Neuronal stem cell (in vitro differentiated cells): ENCODE measurements at regions not wholly inside any gene's neighbourhood (a gene's known extent, or its start where the extent isn't known, plus 50 kb on each side); places are given as distances from the start of the nearest gene placed in this dataset.

Source experiments
- DNase-seq: peaks from one replicate; pipeline ENCODE4 v3.0.0-alpha.2; 2013; ENCODE audit warnings: low spot score
- H2AFZ ChIP-seq: one replicate; pipeline ENCODE4 v1.6.1; 2013; ENCODE audit warnings: mild to moderate bottlenecking, low read length, inconsistent platforms
- H2AK5ac ChIP-seq: 2 replicates; pipeline ENCODE4 v1.6.1; 2013; ENCODE audit warnings: low read depth, mild to moderate bottlenecking, inconsistent platforms, low read length, moderate library complexity, mixed read lengths
- H2BK120ac ChIP-seq: 2 replicates; pipeline ENCODE4 v1.6.1; 2013; ENCODE audit warnings: low read depth, mild to moderate bottlenecking, inconsistent platforms, low read length, moderate library complexity, mixed read lengths
- H2BK12ac ChIP-seq: one replicate; pipeline ENCODE4 v1.6.1; 2013; ENCODE audit warnings: low read length, inconsistent platforms
- H2BK15ac ChIP-seq: 2 replicates; pipeline ENCODE4 v1.6.1; 2013; ENCODE audit warnings: mild to moderate bottlenecking, low read length, inconsistent platforms, mixed read lengths
- H2BK5ac ChIP-seq: one replicate; pipeline ENCODE4 v1.6.1; 2013; ENCODE audit warnings: inconsistent platforms, mild to moderate bottlenecking, low read length, moderate library complexity
- H3K14ac ChIP-seq: one replicate; pipeline ENCODE4 v1.6.1; 2013; ENCODE audit warnings: low read length, inconsistent platforms
- H3K18ac ChIP-seq: 2 replicates; pipeline ENCODE4 v1.6.1; 2013; ENCODE audit warnings: low read length, inconsistent platforms
- H3K23ac ChIP-seq: 2 replicates; pipeline ENCODE4 v1.6.1; 2013; ENCODE audit warnings: low read depth, mild to moderate bottlenecking, mixed read lengths, low read length, inconsistent platforms; ENCODE audit not compliant: poor library complexity
- H3K27ac ChIP-seq: replicated peaks from 3 replicates; pipeline ENCODE4 v1.5.1; 2013; ENCODE audit warnings: low read length, inconsistent platforms
- H3K27me3 ChIP-seq, 3 experiments: 2 replicates each; pipeline ENCODE4 v1.6.1; 2013; ENCODE audit warnings: low read length in 3 of 3, mild to moderate bottlenecking in 2 of 3, inconsistent platforms in 1 of 3, low read depth in 1 of 3, mixed read lengths in 1 of 3, moderate library complexity in 1 of 3; ENCODE audit not compliant: control insufficient read depth in 3 of 3, insufficient read depth in 3 of 3
- H3K36me3 ChIP-seq, 2 donors: replicated peaks in 1 of 2; 2 replicates each; pipeline ENCODE4 v1.6.1; 2013; ENCODE audit warnings: low read length in 2 of 2; ENCODE audit not compliant: control insufficient read depth in 2 of 2, insufficient read depth in 2 of 2
- H3K4ac ChIP-seq: 2 replicates; pipeline ENCODE4 v1.6.1; 2013; ENCODE audit warnings: inconsistent platforms, mild to moderate bottlenecking, low read length, moderate library complexity
- H3K4me1 ChIP-seq, 2 donors: 1 replicate in 1 of 2; 2 replicates in 1 of 2; pipeline ENCODE4 v1.6.1; 2013; ENCODE audit warnings: low read length in 2 of 2, low read depth in 1 of 2; ENCODE audit not compliant: control insufficient read depth in 2 of 2, insufficient read depth in 1 of 2
- H3K4me2 ChIP-seq: one replicate; pipeline ENCODE4 v1.6.1; 2013; ENCODE audit warnings: mild to moderate bottlenecking, low read length, inconsistent platforms; ENCODE audit not compliant: insufficient read depth, poor library complexity, severe bottlenecking
- H3K4me3 ChIP-seq, 2 donors: 2 replicates each; pipeline ENCODE4 v1.5.1; 2013; ENCODE audit warnings: low read length in 2 of 2, mild to moderate bottlenecking in 2 of 2, inconsistent platforms in 1 of 2, moderate library complexity in 1 of 2
- H3K79me1 ChIP-seq: one replicate; pipeline ENCODE4 v1.6.1; 2013; ENCODE audit warnings: low read depth, mild to moderate bottlenecking, inconsistent platforms, low read length, moderate library complexity
- H3K9ac ChIP-seq: one replicate; pipeline ENCODE4 v1.6.1; 2013; ENCODE audit warnings: mild to moderate bottlenecking, low read depth, low read length, inconsistent platforms; ENCODE audit not compliant: poor library complexity
- H3K9me3 ChIP-seq, 2 donors: replicated peaks in 1 of 2; 2 replicates each; pipeline versions ENCODE3 to v1.6.1; 2013; ENCODE audit warnings: low read length in 2 of 2, mild to moderate bottlenecking in 2 of 2, inconsistent platforms in 1 of 2, low read depth in 1 of 2, mixed read lengths in 1 of 2, moderate library complexity in 1 of 2; ENCODE audit not compliant: control insufficient read depth in 2 of 2, insufficient read depth in 1 of 2
- H4K8ac ChIP-seq: one replicate; pipeline ENCODE4 v1.6.1; 2013; ENCODE audit warnings: low read depth, mild to moderate bottlenecking, inconsistent platforms, low read length, moderate library complexity
- H4K91ac ChIP-seq: one replicate; pipeline ENCODE4 v1.6.1; 2013; ENCODE audit warnings: low read length, low read depth, mild to moderate bottlenecking, inconsistent platforms; ENCODE audit not compliant: poor library complexity
- WGBS, 2 donors: extraction: QIAGEN DNeasy Blood & Tissue Kit; methylation state at CpG; one replicate each; pipeline ENCODE4 v1.1.7; 2013; ENCODE audit warnings: missing lambda C conversion rate in 2 of 2, mixed read lengths in 1 of 2; ENCODE audit not compliant: insufficient read length in 2 of 2, insufficient replicate concordance in 1 of 2; ENCODE audit errors: extremely low coverage in 2 of 2; 5-methylcytosine and 5-hydroxymethylcytosine counted together

GRCh38 chr15:81911022-81911971 is 134.5 kb downstream of the MEX3B start:
- Histone ChIP-seq H3K4me1 (peaks cover 7 to 18% of the 10 kb centered on the region in 2 donors), H2BK120ac (no peak overlapping the region), H3K36me3 (no peaks in the 10 kb centered on the region), H3K18ac (no peak overlapping the region), H2AFZ (no peak overlapping the region), H3K79me1 (no peaks in the 10 kb centered on the region), H3K27me3 (no peaks in the 10 kb centered on the region), H3K23ac (no peak overlapping the region), H3K4me3 (no peak overlapping the region), H2BK12ac (no peak overlapping the region), H4K8ac (no peak overlapping the region), H2AK5ac (no peak overlapping the region), H3K27ac (no peak overlapping the region), H3K4ac (no peak overlapping the region), H4K91ac (no peak overlapping the region), H2BK15ac (no peak overlapping the region), H3K9ac (no peak overlapping the region), H2BK5ac (no peak overlapping the region), H3K4me2 (no peak overlapping the region), H3K14ac (no peak overlapping the region), H3K9me3 (no peaks in the 10 kb centered on the region)
- no peak for DNase-seq
- WGBS, 2 donors, result no CpG with 5 or more reads among the region's 8 CpGs

GRCh38 chr15:81910355-81911021 is 135.3 kb downstream of the MEX3B start:
- H3K4ac ChIP-seq, result no peak overlapping the region
- H2BK5ac ChIP-seq, result no peak overlapping the region
- no peak overlapping the region for H2BK120ac ChIP-seq
- no peak overlapping the region for H2BK12ac ChIP-seq
- H3K4me1 ChIP-seq, result peaks cover 7 to 18% of the 10 kb centered on the region in 2 donors
- H3K4me3 ChIP-seq, result no peak overlapping the region
- H4K8ac ChIP-seq, result no peak overlapping the region
- no peaks in the 10 kb centered on the region for H3K9me3 ChIP-seq
- no peak overlapping the region for H3K18ac ChIP-seq
- H3K14ac ChIP-seq, result no peak overlapping the region
- H3K36me3 ChIP-seq, result no peaks in the 10 kb centered on the region
- no peak overlapping the region for H2AK5ac ChIP-seq
- no peak overlapping the region for H2AFZ ChIP-seq
- WGBS, 2 donors, result no CpG with 5 or more reads among the region's 7 CpGs
- H2BK15ac ChIP-seq, result no peak overlapping the region
- H3K27ac ChIP-seq, result no peak overlapping the region
- H4K91ac ChIP-seq, result no peak overlapping the region
- no peak for DNase-seq
- no peak overlapping the region for H3K23ac ChIP-seq
- H3K79me1 ChIP-seq, result no peaks in the 10 kb centered on the region
- no peak overlapping the region for H3K4me2 ChIP-seq
- no peak overlapping the region for H3K9ac ChIP-seq
- no peaks in the 10 kb centered on the region for H3K27me3 ChIP-seq

DNA sequence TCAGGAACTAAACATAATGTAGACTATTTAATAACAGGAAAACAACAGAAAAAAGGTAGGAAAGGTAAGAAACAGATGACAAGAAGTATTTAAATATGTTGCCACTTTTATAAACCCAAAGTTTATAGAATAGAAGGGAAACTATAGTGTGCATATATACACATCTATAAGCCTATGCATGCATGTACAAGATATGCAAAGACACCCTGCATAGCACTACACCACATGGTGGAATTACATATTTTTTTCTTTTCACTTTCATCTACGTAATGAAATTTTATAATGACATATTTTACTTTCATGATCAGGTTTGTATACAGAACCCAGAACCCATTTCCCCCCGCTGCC is 136.8 kb downstream of the MEX3B start:
- no peak overlapping the region for H3K4me3 ChIP-seq
- H3K79me1 ChIP-seq, result no peaks in the 10 kb centered on the region
- no peak overlapping the region for H3K9ac ChIP-seq
- H3K14ac ChIP-seq, result no peak overlapping the region
- H3K9me3 ChIP-seq, result no peaks in the 10 kb centered on the region
- H3K27ac ChIP-seq, result no peak overlapping the region
- H3K4me1 ChIP-seq, result peaks cover 7 to 18% of the 10 kb centered on the region in 2 donors
- H4K8ac ChIP-seq, result no peak overlapping the region
- no peak overlapping the region for H3K4me2 ChIP-seq
- H2BK5ac ChIP-seq, result no peak overlapping the region
- H3K4ac ChIP-seq, result no peak overlapping the region
- no peak for DNase-seq
- H2AK5ac ChIP-seq, result no peak overlapping the region
- WGBS, 2 donors, result no CpG with 5 or more reads among the region's 2 CpGs
- H2BK120ac ChIP-seq, result no peak overlapping the region
- no peak overlapping the region for H3K23ac ChIP-seq
- no peak overlapping the region for H2BK15ac ChIP-seq
- no peaks in the 10 kb centered on the region for H3K36me3 ChIP-seq
- H4K91ac ChIP-seq, result no peak overlapping the region
- H3K18ac ChIP-seq, result no peak overlapping the region
- H2AFZ ChIP-seq, result no peak overlapping the region
- H2BK12ac ChIP-seq, result no peak overlapping the region
- H3K27me3 ChIP-seq, result no peaks in the 10 kb centered on the region

DNA sequence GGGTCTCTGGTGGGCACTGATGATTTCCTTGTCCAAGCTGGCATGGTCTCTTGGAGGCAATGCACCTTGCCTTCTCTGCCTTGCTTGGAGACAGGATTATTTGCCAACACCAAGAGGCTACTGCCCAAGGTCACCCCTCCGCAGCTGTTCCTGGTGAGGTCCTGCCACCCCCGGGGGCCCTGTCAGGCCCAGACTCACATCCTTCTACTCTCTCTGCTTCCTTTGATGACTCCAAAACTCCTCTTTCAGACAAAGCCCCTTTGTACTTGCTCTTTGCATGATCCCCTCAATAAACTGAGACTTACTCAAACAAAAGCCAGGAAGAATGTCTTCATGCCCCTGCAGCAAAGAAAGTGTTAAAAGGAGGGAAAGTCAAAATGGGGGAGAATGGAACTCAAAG is 137.7 kb downstream of the MEX3B start:
- H3K9me3 ChIP-seq, result no peaks in the 10 kb centered on the region
- no CpG with 5 or more reads among the region's 2 CpGs for whole genome bisulfite sequencing, 2 donors

More for the DNA sequence above, 137.7 kb downstream of the MEX3B start:
- Histone ChIP-seq H3K4me1 (peaks cover 7 to 18% of the 10 kb centered on the region in 2 donors), H2BK5ac (no peak overlapping the region), H3K79me1 (no peaks in the 10 kb centered on the region), H3K4ac (no peak overlapping the region), H3K4me2 (no peak overlapping the region), H3K14ac (no peak overlapping the region), H3K18ac (no peak overlapping the region), H4K91ac (no peak overlapping the region), H3K9ac (no peak overlapping the region), H2BK120ac (no peak overlapping the region), H3K36me3 (no peaks in the 10 kb centered on the region), H3K23ac (no peak overlapping the region), H2BK15ac (no peak overlapping the region), H3K4me3 (no peak overlapping the region), H4K8ac (no peak overlapping the region), H2AFZ (no peak overlapping the region), H3K27ac (no peak overlapping the region), H2AK5ac (no peak overlapping the region), H2BK12ac (no peak overlapping the region), H3K27me3 (no peaks in the 10 kb centered on the region)
- no peak for DNase-seq
